ENCODE measurements at regions not wholly inside any gene's neighbourhood (a gene's known extent, or its start where the extent isn't known, plus 50 kb on each side); places are given as distances from the start of the nearest gene placed in this dataset.

DNA sequence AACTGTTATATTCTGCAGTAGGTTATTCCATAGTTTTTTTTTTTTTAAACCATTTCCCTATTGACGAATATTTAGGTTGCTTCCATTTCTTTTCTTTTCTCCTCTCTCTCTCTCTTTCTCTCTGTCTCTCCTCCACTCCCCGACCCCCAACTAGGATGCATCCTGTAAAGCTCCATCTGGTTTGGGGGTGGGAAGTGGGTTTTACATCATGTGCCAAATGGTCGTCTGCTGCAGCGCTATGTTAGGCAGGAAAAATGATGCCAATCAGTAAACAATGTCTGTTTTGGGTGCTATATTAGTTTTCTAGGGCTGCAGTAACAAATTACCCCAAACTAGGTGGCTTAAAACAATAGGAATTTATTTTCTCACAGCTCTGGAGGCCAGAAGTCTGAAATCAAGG, 465.0 kb downstream of the AACS start:
- Histone ChIP-seq H3K4me2 (no peak overlapping the region), H3F3A (ENCODE audit: low read depth) (no peaks in the 10 kb centered on the region), H3K4me1 (peaks cover 16% of the 10 kb centered on the region), H4K20me1 (ENCODE audit: low read depth) (no peaks in the 10 kb centered on the region), H2AFZ (replicated peaks) (no peak overlapping the region), H3K36me3 (no peaks in the 10 kb centered on the region), H3K27ac (no peak overlapping the region), H3K27me3 (no peaks in the 10 kb centered on the region), H3K79me2 (ENCODE audit: low read depth) (no peaks in the 10 kb centered on the region), H3K4me3 (no peak overlapping the region), H3K9me3 (ENCODE audit: low read depth) (no peaks in the 10 kb centered on the region), H3K9ac (no peak overlapping the region)
- H3K27me3 Mint-ChIP-seq (ENCODE audit: insufficient read depth, low read depth) = peaks cover 8% of the 10 kb centered on the region
- DNase-seq (ENCODE audit: low spot score) = no peak
- no peaks in the 10 kb centered on the region for H3K36me3 Mint-ChIP-seq
- no peaks in the 10 kb centered on the region for H3K9me3 Mint-ChIP-seq
- H3K4me1 Mint-ChIP-seq = peaks cover 18% of the 10 kb centered on the region
- H3K4me3 Mint-ChIP-seq = no peak overlapping the region
- H3K27ac Mint-ChIP-seq = no peak overlapping the region
- TF ChIP-seq EZH2 (IDR thresholded peaks at IDR 0.05) (no peak), EZH2phosphoT487 (IDR thresholded peaks at IDR 0.05) (no peak)
- TF ChIP-seq, protein P1, sequence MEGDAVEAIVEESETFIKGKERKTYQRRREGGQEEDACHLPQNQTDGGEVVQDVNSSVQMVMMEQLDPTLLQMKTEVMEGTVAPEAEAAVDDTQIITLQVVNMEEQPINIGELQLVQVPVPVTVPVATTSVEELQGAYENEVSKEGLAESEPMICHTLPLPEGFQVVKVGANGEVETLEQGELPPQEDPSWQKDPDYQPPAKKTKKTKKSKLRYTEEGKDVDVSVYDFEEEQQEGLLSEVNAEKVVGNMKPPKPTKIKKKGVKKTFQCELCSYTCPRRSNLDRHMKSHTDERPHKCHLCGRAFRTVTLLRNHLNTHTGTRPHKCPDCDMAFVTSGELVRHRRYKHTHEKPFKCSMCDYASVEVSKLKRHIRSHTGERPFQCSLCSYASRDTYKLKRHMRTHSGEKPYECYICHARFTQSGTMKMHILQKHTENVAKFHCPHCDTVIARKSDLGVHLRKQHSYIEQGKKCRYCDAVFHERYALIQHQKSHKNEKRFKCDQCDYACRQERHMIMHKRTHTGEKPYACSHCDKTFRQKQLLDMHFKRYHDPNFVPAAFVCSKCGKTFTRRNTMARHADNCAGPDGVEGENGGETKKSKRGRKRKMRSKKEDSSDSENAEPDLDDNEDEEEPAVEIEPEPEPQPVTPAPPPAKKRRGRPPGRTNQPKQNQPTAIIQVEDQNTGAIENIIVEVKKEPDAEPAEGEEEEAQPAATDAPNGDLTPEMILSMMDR (IDR thresholded peaks at IDR 0.05) = no peak

DNA sequence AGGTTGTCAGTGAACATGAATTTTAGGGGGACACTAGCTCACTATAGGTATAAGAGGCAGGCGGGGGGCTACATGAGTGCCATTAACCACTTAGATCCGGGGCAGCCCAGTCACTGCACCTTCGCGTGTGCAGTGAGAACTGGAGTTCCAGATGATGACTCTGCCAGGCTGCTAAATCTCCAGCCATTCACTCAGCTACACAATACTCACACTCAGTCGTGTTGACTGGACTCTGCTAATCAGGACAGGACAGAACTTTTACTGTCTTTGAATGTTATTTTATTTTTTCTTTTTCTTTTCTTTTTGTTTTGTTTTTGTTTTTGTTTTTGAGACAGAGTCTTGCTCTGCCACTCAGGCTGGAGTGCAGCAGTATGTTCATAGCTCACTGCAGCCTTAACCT, 465.6 kb downstream of the AACS start:
- Histone ChIP-seq H3K9me3 (ENCODE audit: low read depth) (no peaks in the 10 kb centered on the region), H3K4me3 (no peak overlapping the region), H3K27me3 (no peaks in the 10 kb centered on the region), H4K20me1 (ENCODE audit: low read depth) (no peaks in the 10 kb centered on the region), H3K36me3 (no peaks in the 10 kb centered on the region), H3F3A (ENCODE audit: low read depth) (no peaks in the 10 kb centered on the region), H3K79me2 (ENCODE audit: low read depth) (no peaks in the 10 kb centered on the region), H3K27ac (no peak overlapping the region), H2AFZ (replicated peaks) (no peak overlapping the region), H3K4me2 (no peak overlapping the region), H3K4me1 (peaks cover 22% of the 10 kb centered on the region), H3K9ac (no peak overlapping the region)
- Mint-ChIP-seq H3K4me3 (no peak overlapping the region), H3K36me3 (no peaks in the 10 kb centered on the region), H3K27me3 (ENCODE audit: insufficient read depth, low read depth) (peaks cover 8% of the 10 kb centered on the region), H3K27ac (no peak overlapping the region), H3K9me3 (no peaks in the 10 kb centered on the region), H3K4me1 (peaks cover 21% of the 10 kb centered on the region)
- TF ChIP-seq, protein P1 (IDR thresholded peaks at IDR 0.05) = no peak
- TF ChIP-seq EZH2phosphoT487 (IDR thresholded peaks at IDR 0.05) (no peak), EZH2 (IDR thresholded peaks at IDR 0.05) (no peak)
- DNase-seq (ENCODE audit: low spot score) = no peak

DNA sequence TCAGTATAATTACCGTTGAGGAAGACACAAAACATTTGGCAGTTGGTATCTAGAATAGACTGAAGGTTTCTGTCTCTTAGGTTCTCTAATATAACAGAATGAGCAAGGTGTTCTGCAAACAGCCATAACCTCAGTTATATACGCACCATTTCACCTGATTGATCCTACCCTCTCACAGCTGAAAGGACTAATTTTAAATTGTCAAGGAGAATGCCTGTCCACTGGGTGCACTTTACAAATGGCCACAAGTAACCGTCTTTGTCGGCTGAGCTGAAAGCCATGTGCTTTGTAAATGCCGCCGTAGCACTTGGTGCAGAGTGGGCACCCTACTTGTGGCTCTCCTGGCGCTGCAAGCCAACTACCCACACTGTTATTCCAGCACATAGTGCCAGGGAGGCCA, 466.3 kb downstream of the AACS start:
- Histone ChIP-seq H3K9me3 (ENCODE audit: low read depth) (no peaks in the 10 kb centered on the region), H3K79me2 (ENCODE audit: low read depth) (no peaks in the 10 kb centered on the region), H3K27ac (no peak overlapping the region), H4K20me1 (ENCODE audit: low read depth) (no peaks in the 10 kb centered on the region), H3K4me1 (peaks cover 22% of the 10 kb centered on the region), H3K4me2 (no peak overlapping the region), H3K27me3 (no peaks in the 10 kb centered on the region), H3K4me3 (no peak overlapping the region), H2AFZ (replicated peaks) (no peak overlapping the region), H3F3A (ENCODE audit: low read depth) (no peaks in the 10 kb centered on the region), H3K9ac (no peak overlapping the region), H3K36me3 (no peaks in the 10 kb centered on the region)
- peaks cover 8% of the 10 kb centered on the region for H3K27me3 Mint-ChIP-seq (ENCODE audit: insufficient read depth, low read depth)
- H3K9me3 Mint-ChIP-seq = no peaks in the 10 kb centered on the region
- no peaks in the 10 kb centered on the region for H3K36me3 Mint-ChIP-seq
- peaks cover 21% of the 10 kb centered on the region for H3K4me1 Mint-ChIP-seq
- TF ChIP-seq, protein P1 (IDR thresholded peaks at IDR 0.05) = no peak
- TF ChIP-seq EZH2 (IDR thresholded peaks at IDR 0.05) (no peak), EZH2phosphoT487 (IDR thresholded peaks at IDR 0.05) (no peak)
- no peak for DNase-seq (ENCODE audit: low spot score)
- no peak overlapping the region for H3K27ac Mint-ChIP-seq
- no peak overlapping the region for H3K4me3 Mint-ChIP-seq
